Midbrain (tissue), 1 donor: ENCODE measurements at regions not wholly inside any gene's neighbourhood (a gene's known extent, or its start where the extent isn't known, plus 50 kb on each side); places are given as distances from the start of the nearest gene placed in this dataset.
"Not testable (repeated sequence)": the region's sequence is repeated elsewhere in the genome, so short reads cannot be mapped to it uniquely, and the experiment has no call there.

Experiments
- DNase-seq: peaks from one replicate; lab custom pipeline; 2025; lab: John Stamatoyannopoulos, UW

DNA sequence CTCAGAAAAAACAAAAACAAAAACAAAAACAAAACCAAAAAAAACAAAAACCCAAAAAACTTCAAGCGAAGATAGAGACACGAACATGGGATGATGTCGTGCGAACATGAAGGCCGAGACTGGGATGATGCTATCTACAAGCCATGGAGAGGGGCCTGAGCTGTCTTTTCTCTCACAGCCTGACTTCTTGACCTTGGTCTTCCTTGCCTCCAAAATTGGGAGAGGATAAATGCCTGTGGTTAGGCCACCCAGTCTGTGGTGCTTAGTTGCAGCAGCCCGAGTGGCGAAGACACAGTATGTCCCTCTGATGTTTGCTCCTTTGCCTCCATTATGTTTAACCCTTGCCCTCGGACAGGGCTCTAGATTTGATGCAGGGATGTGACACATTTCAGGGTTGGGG lies 130.4 kb upstream of the BASP1 start:
- DNase-seq: no peak

DNA sequence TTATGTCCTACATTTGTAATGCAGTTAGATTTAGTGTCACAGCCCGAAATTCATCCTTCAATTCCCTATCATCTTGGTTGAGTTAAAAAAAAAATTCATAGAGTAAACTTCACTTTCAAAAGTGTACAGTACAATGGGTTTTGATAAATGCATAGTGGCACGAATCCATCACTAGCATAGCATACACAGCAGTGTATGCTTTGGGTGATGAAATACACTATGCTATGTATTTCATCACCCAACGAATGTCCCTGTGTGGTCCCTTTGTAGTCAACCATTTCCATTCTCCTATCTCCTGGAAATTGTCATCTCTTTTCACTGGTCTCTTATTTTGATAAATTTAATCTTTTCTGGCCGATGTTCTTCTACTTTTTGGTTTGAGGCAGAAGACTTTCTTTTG lies 129.4 kb upstream of the BASP1 start:
- DNase-seq: no peak

- no peak for DNase-seq
Measured at GRCh38 chr5:17089001-17089400, 128.4 kb upstream of the BASP1 start.

GRCh38 chr5:17089690-17090089 lies 127.7 kb upstream of the BASP1 start:
- DNase-seq: no peak

DNA sequence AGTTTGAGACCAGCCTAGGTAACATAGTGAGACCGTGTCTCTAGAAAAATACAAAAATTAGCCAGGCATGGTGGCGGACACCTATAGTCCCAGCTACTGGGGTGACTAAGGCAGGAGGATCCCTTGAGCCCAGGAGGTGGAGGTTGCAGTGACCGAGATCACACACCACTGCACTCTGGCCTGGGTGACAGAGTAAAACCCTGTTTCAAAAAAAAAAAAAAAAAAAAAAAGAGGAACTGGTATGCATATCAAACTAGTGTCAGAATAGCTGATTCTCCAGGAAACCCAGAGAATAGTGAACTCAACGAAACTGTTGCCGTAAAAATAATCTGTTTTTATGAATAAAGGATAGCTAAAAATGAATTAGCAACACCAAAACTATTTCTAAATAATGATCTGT lies 126.6 kb upstream of the BASP1 start:
- DNase-seq: no peak

GRCh38 chr5:17094830-17095229 lies 122.6 kb upstream of the BASP1 start:
- DNase-seq: no peak

DNA sequence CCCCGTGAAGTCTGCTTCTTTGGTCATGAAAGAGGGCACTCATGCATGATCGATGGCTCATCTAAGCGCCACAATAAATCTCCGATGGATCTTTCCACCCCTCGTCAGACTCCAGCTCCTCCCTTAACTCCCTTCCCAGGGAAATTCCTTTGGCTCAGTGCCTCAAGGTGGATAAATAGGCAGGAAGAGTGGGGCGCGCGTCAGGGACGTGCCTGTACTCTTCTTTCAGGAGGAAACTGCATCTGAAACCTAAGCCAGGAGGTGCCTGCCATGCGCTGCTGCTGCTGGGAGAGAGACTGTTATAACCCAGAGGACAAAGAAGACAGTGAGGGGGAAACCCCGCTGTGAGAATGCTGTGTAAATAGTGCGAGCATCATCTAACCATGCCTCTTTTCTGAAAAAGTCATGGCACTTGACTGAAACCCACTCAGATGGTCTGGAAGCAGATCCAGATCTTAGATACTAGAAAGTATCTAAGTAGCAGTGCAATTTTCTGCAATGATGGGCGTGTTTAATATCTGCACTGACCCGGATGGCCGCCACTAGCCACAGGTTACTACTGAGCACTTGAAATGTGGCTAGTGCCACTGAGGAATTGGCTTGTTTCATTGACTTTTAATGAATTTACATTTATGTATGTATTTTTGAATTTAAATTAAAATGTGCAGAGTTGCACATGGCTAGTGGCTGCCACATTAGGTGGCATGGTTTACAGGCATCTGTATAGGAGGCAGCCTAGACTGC lies 120.3 kb upstream of the BASP1 start:
- DNase-seq: no peak

DNA sequence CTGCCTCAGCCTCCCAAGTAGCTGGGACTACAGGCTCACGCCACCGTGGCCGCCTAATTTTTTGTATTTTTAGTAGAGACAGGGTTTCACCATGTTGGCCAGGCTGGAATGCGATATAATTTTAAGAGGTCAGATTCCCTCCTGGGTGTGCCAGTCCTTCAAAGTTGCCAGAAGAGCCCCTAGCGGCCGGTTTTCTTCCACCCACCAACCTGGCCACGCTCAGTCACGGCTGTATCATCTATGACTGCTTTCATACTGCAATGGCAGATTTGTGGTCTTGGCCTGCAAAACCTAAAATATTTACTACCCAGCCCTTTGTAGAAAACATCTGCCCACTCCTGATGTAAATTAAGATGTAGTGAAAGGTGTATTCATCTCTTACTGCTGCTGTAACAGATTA lies 117.5 kb upstream of the BASP1 start:
- no peak for DNase-seq

GRCh38 chr5:17103461-17103860 lies 114.0 kb upstream of the BASP1 start:
- no peak for DNase-seq

DNA sequence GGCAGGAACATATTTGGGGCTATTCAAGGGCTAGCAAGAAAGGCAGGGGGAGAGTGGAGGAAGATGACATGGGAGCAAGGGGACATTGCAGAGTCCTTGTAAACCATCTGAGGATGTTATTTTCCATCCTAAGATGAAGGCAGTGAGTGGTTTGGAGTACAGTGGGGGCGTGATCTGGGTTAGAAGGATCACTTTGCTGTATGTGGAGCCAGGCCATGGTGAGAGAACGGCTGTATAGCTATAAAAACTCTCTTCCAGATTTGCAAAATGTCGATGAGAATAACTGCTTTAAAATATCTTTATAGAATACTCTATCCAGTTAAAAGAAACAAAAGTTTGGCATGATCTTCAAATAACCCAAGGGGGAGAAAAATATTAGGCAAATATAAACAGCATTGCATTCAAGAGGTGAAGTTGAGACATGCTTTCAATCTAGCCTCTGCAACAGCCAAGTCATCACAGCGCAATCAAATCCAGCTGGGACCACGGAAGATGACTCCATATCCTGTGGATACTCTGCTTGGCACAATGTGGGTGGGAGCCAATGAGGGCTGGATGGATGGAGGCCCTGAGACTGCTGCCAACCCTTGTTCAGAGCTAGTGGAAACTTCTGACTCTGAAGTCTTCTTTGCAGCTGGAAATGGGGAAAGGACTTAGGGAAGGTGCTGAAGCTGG lies 111.5 kb upstream of the BASP1 start:
- no peak for DNase-seq

DNA sequence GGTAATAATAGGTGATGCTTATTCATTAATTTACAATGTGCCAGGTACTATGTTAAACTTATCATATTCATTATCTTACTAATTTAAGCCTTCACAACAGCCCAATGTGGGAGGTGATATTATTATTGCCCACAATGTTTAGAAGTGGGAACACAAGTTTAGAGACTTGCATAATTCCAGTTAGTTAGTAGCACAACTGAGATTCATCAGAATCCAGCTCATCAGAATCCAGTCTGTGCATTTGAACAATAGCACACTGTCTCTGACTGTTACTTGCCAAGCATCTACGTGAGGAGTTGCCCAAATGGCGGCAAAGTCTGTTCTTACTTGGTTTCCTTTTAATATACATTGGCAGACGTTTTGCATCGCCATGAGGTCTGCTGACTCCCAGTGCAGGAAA lies 110.9 kb upstream of the BASP1 start:
- DNase-seq: no peak

DNA sequence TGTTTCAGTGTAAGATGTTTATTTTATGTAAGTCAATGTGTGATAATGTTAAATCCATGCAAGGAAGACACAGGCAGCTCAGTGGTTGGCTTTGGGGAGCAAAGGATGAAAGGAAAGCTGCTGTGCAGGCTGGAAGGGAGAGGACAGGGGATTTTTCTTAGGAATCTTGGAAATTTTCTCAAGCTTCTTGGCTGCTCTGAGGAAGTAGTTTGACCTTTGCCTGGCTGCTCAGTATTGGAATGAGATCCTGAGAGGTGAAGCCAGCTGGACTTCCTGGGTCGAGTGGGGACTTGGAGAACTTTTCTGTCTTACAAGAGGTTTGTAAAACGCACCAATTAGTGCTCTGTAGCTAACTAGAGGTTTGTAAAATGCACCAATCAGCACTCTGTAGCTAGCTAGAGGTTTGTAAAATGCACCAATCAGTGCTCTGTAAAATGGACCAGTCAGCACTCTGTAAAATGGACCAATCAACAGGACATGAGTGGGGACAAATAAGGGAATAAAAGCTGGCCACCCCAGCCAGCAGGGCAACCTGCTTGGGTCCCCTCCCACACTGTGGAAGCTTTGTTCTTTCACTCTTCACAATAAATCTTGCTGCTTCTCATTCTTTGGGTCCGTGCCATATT lies 105.2 kb upstream of the BASP1 start:
- not testable (repeated sequence) for DNase-seq

GRCh38 chr5:17113174-17113958 lies 104.1 kb upstream of the BASP1 start:
- no peak for DNase-seq

- DNase-seq: no peak
Measured at GRCh38 chr5:17114233-17114632, 103.2 kb upstream of the BASP1 start.

DNA sequence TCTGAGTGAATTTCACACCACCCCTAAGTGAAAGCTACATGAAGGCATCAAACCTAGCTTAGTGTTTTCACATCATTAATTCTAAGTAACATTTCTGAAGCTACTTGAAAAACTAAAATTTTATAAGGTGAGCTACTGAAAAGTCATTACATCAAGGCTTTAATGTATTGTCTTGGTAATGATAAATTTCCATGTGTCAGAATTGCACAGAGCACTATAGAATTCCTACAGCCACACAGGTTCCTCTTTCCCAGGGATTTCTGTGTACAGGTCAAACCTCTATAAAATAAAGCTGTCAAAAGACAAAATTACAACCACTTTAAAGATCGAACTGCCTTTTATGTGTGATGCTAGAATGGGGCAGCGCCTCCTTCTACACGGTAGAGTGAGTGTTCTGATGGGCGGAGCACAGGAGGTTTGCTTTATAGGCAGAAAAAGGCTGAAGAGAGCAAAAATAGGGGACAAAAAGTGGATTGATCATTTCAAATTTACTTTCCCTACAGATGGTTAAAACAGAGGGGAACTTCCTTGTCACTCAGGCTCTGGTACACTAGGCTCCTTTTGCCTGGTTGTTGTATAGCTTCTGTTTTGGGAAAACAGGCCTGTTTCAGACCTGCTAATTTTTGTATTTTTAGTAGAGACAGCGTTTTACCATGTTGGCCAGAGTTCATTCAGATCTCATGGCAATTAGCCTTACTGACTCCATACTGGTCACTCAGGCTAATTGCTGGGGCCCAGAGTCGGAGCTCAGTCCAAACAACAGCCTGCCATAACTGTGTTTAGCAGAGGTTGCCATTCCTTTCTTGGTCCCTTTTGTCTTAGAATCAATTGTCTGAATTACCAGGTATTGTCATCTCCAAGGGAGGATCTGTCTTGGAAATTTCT lies 102.5 kb upstream of the BASP1 start:
- DNase-seq: no peak

GRCh38 chr5:17115855-17116254 lies 101.6 kb upstream of the BASP1 start:
- no peak for DNase-seq

GRCh38 chr5:17118631-17119030 lies 98.8 kb upstream of the BASP1 start:
- peak; percentile 47 for DNase-seq

DNA sequence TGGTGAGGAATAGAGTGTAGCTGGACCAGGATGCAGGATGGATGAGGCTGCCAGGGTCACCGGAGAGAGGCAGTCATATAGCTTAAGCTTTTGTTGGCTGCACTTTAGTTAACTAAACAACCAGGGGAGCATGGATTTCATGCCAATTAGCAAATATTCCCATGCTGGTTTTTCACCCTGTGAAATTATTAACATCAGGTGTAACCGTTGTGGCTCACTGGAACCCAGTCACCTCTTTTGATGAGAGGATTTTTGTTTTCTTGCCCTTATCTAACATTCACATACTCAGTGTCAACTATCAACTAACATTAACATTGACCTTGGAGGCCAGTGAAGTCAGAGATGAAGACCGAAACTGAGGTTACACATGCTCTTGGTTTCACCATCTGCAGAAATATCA lies 97.2 kb upstream of the BASP1 start:
- DNase-seq: no peak

- no peak for DNase-seq
Measured at GRCh38 chr5:17121776-17122175, 95.7 kb upstream of the BASP1 start.

DNA sequence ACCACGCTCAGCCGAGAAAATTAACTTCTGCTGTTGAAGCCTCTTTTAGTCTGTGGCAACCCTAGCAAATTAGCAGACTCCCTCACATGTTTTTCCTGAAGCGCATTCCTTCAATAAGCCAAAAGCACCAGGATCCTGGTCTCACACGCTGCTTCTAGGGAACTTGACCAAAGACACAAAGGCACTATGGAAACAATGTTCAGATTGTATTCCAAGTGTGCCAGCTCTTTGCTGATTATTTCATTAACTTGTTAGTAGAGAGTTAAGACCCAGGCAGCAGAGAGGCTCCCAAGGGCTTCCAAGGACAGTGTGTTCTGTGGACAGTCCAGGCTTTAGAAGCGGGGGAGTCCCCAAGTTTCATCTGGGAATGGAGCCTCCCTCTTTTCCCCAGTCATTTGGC lies 94.4 kb upstream of the BASP1 start:
- DNase-seq: no peak

GRCh38 chr5:17123773-17124172 lies 93.7 kb upstream of the BASP1 start:
- DNase-seq: not testable (repeated sequence)
